IMR-90 (cell line): ENCODE measurements at regions not wholly inside any gene's neighbourhood (a gene's known extent, or its start where the extent isn't known, plus 50 kb on each side); places are given as distances from the start of the nearest gene placed in this dataset.

Source experiments
- ATAC-seq: fragments of 200-7000 bp; cut with Tn5 transposase; 2 replicates; pipeline ENCODE4 v1.9.1; 2020; ENCODE audit warnings: low read depth, mild to moderate bottlenecking, moderate library complexity
- BruUV-seq: library from RNA; stranded (reverse); fragments of 400-500 nt; replicated peaks from 2 replicates; lab custom pipeline; 2021; lab: Mats Ljungman, UMichigan
- CTCF ChIA-PET: fragments of 300-600 bp; formaldehyde crosslinking; extraction: SDS; loops from one replicate; lab custom pipeline; 2021; ENCODE audit warnings: antibody characterized with exemption; lab: Yijun Ruan, JAX
- POLR2A ChIA-PET: fragments of 300-600 bp; sonication (Branson Sonifier 250); formaldehyde crosslinking; loops from one replicate; lab custom pipeline; 2022; ENCODE audit warnings: antibody characterized with exemption; ENCODE audit not compliant: unreplicated experiment; lab: Charles Lee
- DNase-seq: peaks from one replicate; pipeline ENCODE4 v3.0.0; 2013
- H2AFZ ChIP-seq: replicated peaks from 2 replicates; pipeline ENCODE3; 2013; ENCODE audit warnings: low read length, mild to moderate bottlenecking; ENCODE audit not compliant: poor library complexity
- H2AK5ac ChIP-seq: 2 replicates; pipeline ENCODE4 v1.6.1; 2013; ENCODE audit warnings: low read depth, low read length, inconsistent platforms
- H2AK9ac ChIP-seq: replicated peaks from 2 replicates; pipeline ENCODE3; 2013; ENCODE audit warnings: mild to moderate bottlenecking, low read depth, low read length, moderate library complexity; ENCODE audit not compliant: poor library complexity
- H2BK120ac ChIP-seq: 2 replicates; pipeline ENCODE4 v1.6.1; 2013; ENCODE audit warnings: low read depth, low read length, inconsistent platforms
- H2BK15ac ChIP-seq: 3 replicates; pipeline ENCODE4 v1.6.1; 2013; ENCODE audit warnings: low read depth, low read length, inconsistent platforms
- H2BK20ac ChIP-seq: 2 replicates; pipeline ENCODE4 v1.6.1; 2013; ENCODE audit warnings: low read depth, mild to moderate bottlenecking, inconsistent platforms, low read length, moderate library complexity
- H2BK5ac ChIP-seq: 2 replicates; pipeline ENCODE4 v1.6.1; 2013; ENCODE audit warnings: mild to moderate bottlenecking, low read depth, low read length, inconsistent platforms; ENCODE audit not compliant: poor library complexity, severe bottlenecking
- H3K14ac ChIP-seq: replicated peaks from 2 replicates; pipeline ENCODE4 v1.6.1; 2013; ENCODE audit warnings: low read depth, low read length, inconsistent platforms
- H3K18ac ChIP-seq: 2 replicates; pipeline ENCODE4 v1.6.1; 2013; ENCODE audit warnings: low read depth, low read length, control low read depth
- H3K23ac ChIP-seq: 2 replicates; pipeline ENCODE4 v1.6.1; 2013; ENCODE audit warnings: low read depth, low read length, inconsistent platforms
- H3K27ac ChIP-seq: 2 replicates; pipeline ENCODE4 v1.5.1; 2013; ENCODE audit warnings: mild to moderate bottlenecking, control low read depth, low read length; ENCODE audit not compliant: insufficient read depth
- H3K27me3 ChIP-seq: 2 replicates; pipeline ENCODE4 v1.6.1; 2013; ENCODE audit warnings: low read length; ENCODE audit not compliant: control insufficient read depth, insufficient read depth
- H3K36me3 ChIP-seq: 2 replicates; pipeline ENCODE4 v1.6.1; 2013; ENCODE audit warnings: low read length, mixed read lengths; ENCODE audit not compliant: control insufficient read depth, insufficient read depth
- H3K4ac ChIP-seq: 2 replicates; pipeline ENCODE4 v1.6.1; 2013; ENCODE audit warnings: low read depth, low read length, inconsistent platforms
- H3K4me1 ChIP-seq: 2 replicates; pipeline ENCODE4 v1.6.1; 2013; ENCODE audit warnings: low read length, mixed read lengths; ENCODE audit not compliant: control insufficient read depth, insufficient read depth
- H3K4me2 ChIP-seq: 2 replicates; pipeline ENCODE4 v1.6.1; 2013; ENCODE audit warnings: low read depth, mild to moderate bottlenecking, control low read depth, low read length, moderate library complexity
- H3K4me3 ChIP-seq: 2 replicates; pipeline ENCODE4 v1.5.1; 2013; ENCODE audit warnings: low read depth, mild to moderate bottlenecking, control low read depth, low read length, moderate library complexity; ENCODE audit not compliant: insufficient read depth
- H3K56ac ChIP-seq: 2 replicates; pipeline ENCODE4 v1.6.1; 2013; ENCODE audit warnings: low read length, inconsistent platforms; ENCODE audit not compliant: insufficient read depth; ENCODE audit errors: extremely low read depth
- H3K79me1 ChIP-seq, 2 experiments: 2 replicates each; pipeline ENCODE4 v1.6.1; 2013; ENCODE audit warnings: low read length in 2 of 2, inconsistent platforms in 1 of 2, low read depth in 1 of 2
- H3K9ac ChIP-seq: 2 replicates; pipeline ENCODE4 v1.6.1; 2013; ENCODE audit warnings: low read depth, low read length, control low read depth
- H3K9me1 ChIP-seq: 2 replicates; pipeline ENCODE4 v1.6.1; 2013; ENCODE audit warnings: low read length, inconsistent platforms; ENCODE audit not compliant: insufficient read depth
- H3K9me3 ChIP-seq: 2 replicates; pipeline ENCODE4 v1.6.1; 2013; ENCODE audit warnings: low read length; ENCODE audit not compliant: control insufficient read depth, insufficient read depth
- H4K20me1 ChIP-seq: 2 replicates; pipeline ENCODE4 v1.6.1; 2013; ENCODE audit warnings: low read length, inconsistent platforms; ENCODE audit not compliant: insufficient read depth
- H4K5ac ChIP-seq: 2 replicates; pipeline ENCODE4 v1.6.1; 2013; ENCODE audit warnings: mild to moderate bottlenecking, low read depth, low read length, control low read depth
- H4K8ac ChIP-seq, 2 experiments: 2 replicates each; pipeline ENCODE4 v1.6.1; 2013; ENCODE audit warnings: low read depth in 2 of 2, low read length in 2 of 2, control low read depth in 1 of 2, inconsistent platforms in 1 of 2
- H4K91ac ChIP-seq: 2 replicates; pipeline ENCODE4 v1.6.1; 2013; ENCODE audit warnings: low read depth, low read length, inconsistent platforms; ENCODE audit not compliant: insufficient read depth
- BHLHE40 ChIP-seq: fragments of 150-350 bp; IDR thresholded peaks from 2 replicates; pipeline ENCODE4 v1.6.1; 2016; ENCODE audit warnings: mild to moderate bottlenecking, low read depth, low read length
- CEBPB ChIP-seq: IDR thresholded peaks from 2 replicates; pipeline ENCODE4 v1.6.1; 2012; ENCODE audit warnings: low read depth, low read length, improper control_type of control experiment
- CHD1 ChIP-seq: IDR thresholded peaks from 2 replicates; pipeline ENCODE4 v1.6.1; 2012; ENCODE audit warnings: low read depth, low read length, improper control_type of control experiment
- CTCF ChIP-seq: conservative IDR thresholded peaks from 2 replicates; pipeline ENCODE4 v1.5.1; 2012; ENCODE audit warnings: mild to moderate bottlenecking, low read depth, low read length, improper control_type of control experiment
- ELK1 ChIP-seq: fragments of 150-350 bp; IDR thresholded peaks from 2 replicates; pipeline ENCODE4 v1.6.1; 2016; ENCODE audit warnings: low read depth, mild to moderate bottlenecking, low read length, moderate library complexity, borderline replicate concordance
- FOS ChIP-seq: fragments of 150-350 bp; IDR thresholded peaks from 2 replicates; pipeline ENCODE4 v1.6.1; 2016; ENCODE audit warnings: low read depth, low read length
- MAFK ChIP-seq: IDR thresholded peaks from 2 replicates; pipeline ENCODE4 v1.6.1; 2012; ENCODE audit warnings: low read depth, low read length, improper control_type of control experiment
- MAZ ChIP-seq: IDR thresholded peaks from 2 replicates; pipeline ENCODE4 v1.6.1; 2012; ENCODE audit warnings: low read depth, mild to moderate bottlenecking, low read length, improper control_type of control experiment, moderate library complexity, borderline replicate concordance
- MXI1 ChIP-seq: IDR thresholded peaks from 2 replicates; pipeline ENCODE4 v1.6.1; 2012; ENCODE audit warnings: low read depth, mild to moderate bottlenecking, low read length, moderate library complexity, borderline replicate concordance
- NFE2L2 ChIP-seq: fragments of 150-350 bp; IDR thresholded peaks from 2 replicates; pipeline ENCODE4 v1.6.1; 2016; ENCODE audit warnings: low read depth, mild to moderate bottlenecking, low read length
- POLR2A ChIP-seq: IDR thresholded peaks from 2 replicates; pipeline ENCODE4 v1.6.1; 2012; ENCODE audit warnings: mild to moderate bottlenecking, low read depth, low read length
- RAD21 ChIP-seq: IDR thresholded peaks from 2 replicates; pipeline ENCODE4 v1.6.1; 2012; ENCODE audit warnings: low read length, improper control_type of control experiment
- RCOR1 ChIP-seq: IDR thresholded peaks from 2 replicates; pipeline ENCODE4 v1.6.1; 2012; ENCODE audit warnings: mild to moderate bottlenecking, low read length, improper control_type of control experiment; ENCODE audit not compliant: insufficient replicate concordance
- RFX5 ChIP-seq: IDR thresholded peaks from 2 replicates; pipeline ENCODE4 v1.8.0; 2012; ENCODE audit warnings: low read depth, mild to moderate bottlenecking, low read length, moderate library complexity
- WGBS, 2 experiments: methylation state at CpG; one replicate each; pipeline versions ENCODE4 v1.1.5 to v1.1.7; 2013; ENCODE audit warnings: missing lambda C conversion rate in 2 of 2; ENCODE audit not compliant: insufficient read length in 1 of 2; ENCODE audit errors: extremely low coverage in 2 of 2; 5-methylcytosine and 5-hydroxymethylcytosine counted together
- dilution Hi-C: fragments of 300-500 bp; cut with HindIII; formaldehyde crosslinking; loops from one replicate; pipeline ENCODE4 v1.14.3; 2018; ENCODE audit warnings: low sequenced_read_pairs; ENCODE audit not compliant: unreplicated experiment
- in situ Hi-C: fragments of 300-500 bp; cut with MboI; formaldehyde crosslinking; loops from 3 replicates; pipeline ENCODE4 v1.14.3; 2019; ENCODE audit warnings: low sequenced_read_pairs, inconsistent platforms, mixed read lengths
- intact Hi-C: fragments of 100-400 bp; cut with micrococcal nuclease; formaldehyde crosslinking; loops from 2 replicates; pipeline ENCODE4 v1.10.0; 2022
- TF ChIP-seq, protein P1 (sequence below): fragments of 150-350 bp; IDR thresholded peaks from 2 replicates; pipeline ENCODE4 v1.6.1; 2017; ENCODE audit warnings: mild to moderate bottlenecking, antibody characterized with exemption, low read length, low read depth

DNA sequence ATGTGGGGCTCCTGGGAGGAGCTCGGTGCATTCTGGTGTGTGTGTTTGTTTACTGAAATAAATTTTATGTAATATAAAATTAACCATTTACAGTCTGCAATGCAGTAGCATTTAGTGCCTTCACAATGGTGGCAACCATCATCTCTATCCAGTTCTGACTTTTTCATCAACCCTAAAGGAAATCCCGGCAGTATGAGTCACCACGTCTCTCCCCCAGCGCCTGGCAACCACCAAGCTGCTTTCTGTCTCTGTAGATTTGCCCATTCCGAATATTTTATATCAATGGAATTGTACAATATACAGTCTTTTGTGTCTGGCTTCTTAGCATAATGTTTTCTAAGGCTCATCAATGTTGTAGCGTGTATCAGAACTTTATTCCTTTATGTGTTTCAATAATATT, 300.5 kb downstream of the MIAT start:
- no CpG with 5 or more reads among the region's 6 CpGs for WGBS, 2 experiments
- no TSS peak for BruUV-seq

More for the DNA sequence above, 300.5 kb downstream of the MIAT start:
- Histone ChIP-seq H4K20me1 (no peaks in the 10 kb centered on the region), H3K4me3 (no peak overlapping the region), H3K27me3 (peaks cover 34% of the 10 kb centered on the region), H4K91ac (no peak overlapping the region), H2BK120ac (no peak overlapping the region), H2BK5ac (no peak overlapping the region), H3K4ac (no peak overlapping the region), H4K8ac (no peak overlapping the region), H3K9me1 (no peaks in the 10 kb centered on the region), H3K79me1 (no peaks in the 10 kb centered on the region), H3K36me3 (no peaks in the 10 kb centered on the region), H3K18ac (no peak overlapping the region), H3K56ac (no peak overlapping the region), H3K14ac (no peak overlapping the region), H2BK15ac (no peak overlapping the region), H3K4me1 (no peaks in the 10 kb centered on the region), H2AFZ (no peak overlapping the region), H3K27ac (no peak overlapping the region), H2AK9ac (no peak overlapping the region), H3K23ac (no peak overlapping the region), H3K9ac (no peak overlapping the region), H3K4me2 (no peak overlapping the region), H2BK20ac (no peak overlapping the region), H4K5ac (no peak overlapping the region), H3K9me3 (no peaks in the 10 kb centered on the region), H2AK5ac (no peak overlapping the region)
- dilution Hi-C loops: no loop called here
- in situ Hi-C loops: no loop called here
- POLR2A ChIA-PET: no interaction called here
- DNase-seq: no peak
- CTCF ChIA-PET: no interaction called here
- TF ChIP-seq RCOR1: no peak
- no peak for TF ChIP-seq MXI1
- no peak for TF ChIP-seq CEBPB
- TF ChIP-seq FOS: no peak
- TF ChIP-seq, protein P1, sequence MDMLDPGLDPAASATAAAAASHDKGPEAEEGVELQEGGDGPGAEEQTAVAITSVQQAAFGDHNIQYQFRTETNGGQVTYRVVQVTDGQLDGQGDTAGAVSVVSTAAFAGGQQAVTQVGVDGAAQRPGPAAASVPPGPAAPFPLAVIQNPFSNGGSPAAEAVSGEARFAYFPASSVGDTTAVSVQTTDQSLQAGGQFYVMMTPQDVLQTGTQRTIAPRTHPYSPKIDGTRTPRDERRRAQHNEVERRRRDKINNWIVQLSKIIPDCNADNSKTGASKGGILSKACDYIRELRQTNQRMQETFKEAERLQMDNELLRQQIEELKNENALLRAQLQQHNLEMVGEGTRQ: no peak
- TF ChIP-seq BHLHE40: no peak
- no peak for TF ChIP-seq RFX5
- no peak for TF ChIP-seq ELK1
- TF ChIP-seq CHD1: no peak
- no peak for TF ChIP-seq RAD21
- no peak for TF ChIP-seq MAFK
- no peak for TF ChIP-seq POLR2A
- TF ChIP-seq NFE2L2: no peak
- no peak for TF ChIP-seq MAZ
- TF ChIP-seq CTCF: no peak
- intact Hi-C loops: no loop called here
- ATAC-seq: no peak
